ENCODE measurements at regions not wholly inside any gene's neighbourhood (a gene's known extent, or its start where the extent isn't known, plus 50 kb on each side); places are given as distances from the start of the nearest gene placed in this dataset.
"Not testable (repeated sequence)": the region's sequence is repeated elsewhere in the genome, so short reads cannot be mapped to it uniquely, and the experiment has no call there.

- DNase-seq, result no peak
Measured at GRCh38 chr17:77531002-77531401, 390.2 kb downstream of the SEC14L1 start.

GRCh38 chr17:77531641-77532040, 390.9 kb downstream of the SEC14L1 start:
- no peak for DNase-seq

- DNase-seq, result not testable (repeated sequence)
Measured at GRCh38 chr17:77533697-77534096, 392.9 kb downstream of the SEC14L1 start.

GRCh38 chr17:77534137-77534536, 393.4 kb downstream of the SEC14L1 start:
- DNase-seq, result no peak

- no peak for DNase-seq
Measured at GRCh38 chr17:77535435-77535834, 394.7 kb downstream of the SEC14L1 start.

GRCh38 chr17:77535892-77536291, 395.1 kb downstream of the SEC14L1 start:
- DNase-seq, result no peak

GRCh38 chr17:77537566-77537965, 396.8 kb downstream of the SEC14L1 start:
- DNase-seq, result no peak

GRCh38 chr17:77540531-77540930, 399.8 kb downstream of the SEC14L1 start:
- no peak for DNase-seq

GRCh38 chr17:77540975-77541374, 400.2 kb downstream of the SEC14L1 start:
- DNase-seq, result no peak

- peak; percentile 95 for DNase-seq
Measured at GRCh38 chr17:77542011-77542410, 401.2 kb downstream of the SEC14L1 start.

GRCh38 chr17:77542551-77543490, 402.1 kb downstream of the SEC14L1 start:
- DNase-seq, result peak; percentile 100

GRCh38 chr17:77543801-77544200, 403.0 kb downstream of the SEC14L1 start:
- no peak for DNase-seq

GRCh38 chr17:77544347-77545110, 403.8 kb downstream of the SEC14L1 start:
- no peak for DNase-seq

- peak; percentile 65 to 77 for DNase-seq
Measured at GRCh38 chr17:77546772-77547241, 406.0 kb downstream of the SEC14L1 start.

- no peak for DNase-seq
Measured at GRCh38 chr17:77548967-77549366, 408.2 kb downstream of the SEC14L1 start.

- peak in 1 of 2 experiments; percentile 28 for DNase-seq
Measured at GRCh38 chr17:77549726-77550366, 408.7 kb upstream of the TNRC6C start.

GRCh38 chr17:77553459-77554066, 404.9 kb upstream of the TNRC6C start:
- DNase-seq, result no peak

- peak; percentile 70 to 73 for DNase-seq
Measured at GRCh38 chr17:77555121-77555591, 403.3 kb upstream of the TNRC6C start.

- DNase-seq, result peak; percentile 96 to 97
Measured at GRCh38 chr17:77555741-77556291, 402.7 kb upstream of the TNRC6C start.

- DNase-seq, result peak; percentile 63 to 81
Measured at GRCh38 chr17:77556383-77557061, 402.0 kb upstream of the TNRC6C start.

GRCh38 chr17:77558846-77559626, 399.5 kb upstream of the TNRC6C start:
- no peak for DNase-seq

All from NCI-H524 (cell line).